K562 (cell line): ENCODE measurements at regions not wholly inside any gene's neighbourhood (a gene's known extent, or its start where the extent isn't known, plus 50 kb on each side); places are given as distances from the start of the nearest gene placed in this dataset.

Experiments
- ATAC-seq: fragments of 200-7000 bp; cut with Tn5 transposase; 3 replicates; pipeline ENCODE4 v1.9.1; 2020; ENCODE audit warnings: moderate library complexity
- BruUV-seq: library from RNA; stranded (reverse); fragments of 400-500 nt; replicated peaks from 2 replicates; lab custom pipeline; 2021; lab: Mats Ljungman, UMichigan
- CTCF ChIA-PET: fragments of 300-600 bp; formaldehyde crosslinking; extraction: SDS; loops from one replicate; lab custom pipeline; 2021; ENCODE audit warnings: low intra/inter-chr PET ratio; lab: Yijun Ruan, JAX
- POLR2A ChIA-PET: fragments of 300-600, 350-650 bp; sonication (Branson Sonifier 250); formaldehyde crosslinking; extraction: SDS; loops from one replicate; lab custom pipeline; 2021; ENCODE audit warnings: antibody characterized with exemption, inconsistent platforms; lab: Yijun Ruan, JAX
- DNase-seq, 4 experiments: peaks; one replicate each; pipeline versions ENCODE4 v3.0.0 to v3.0.0-alpha.2; 2011 to 2018; ENCODE audit warnings: low spot score in 3 of 4, mixed read lengths in 3 of 4; ENCODE audit errors: extremely low read depth in 1 of 4
- FAIRE-seq: peaks from 2 replicates; lab custom pipeline; 2011; peaks lifted over from hg19 to GRCh38; lab: Jason Lieb, UNC
- H2AFZ ChIP-seq: 2 replicates; pipeline ENCODE4 v1.6.0; 2011; ENCODE audit warnings: low read depth, low read length, control low read depth, inconsistent platforms
- H3K27ac ChIP-seq: fragments of 200-600 bp; 3 replicates; pipeline ENCODE4 v1.8.0; 2011; ENCODE audit warnings: low read depth, mild to moderate bottlenecking, control low read depth, inconsistent platforms, low read length, moderate library complexity, mixed read lengths; ENCODE audit errors: extremely low read depth
- H3K27me3 ChIP-seq, 2 experiments: fragments of 300-600 bp in 1 of 2; 2 replicates in 1 of 2; 3 replicates in 1 of 2; pipeline versions ENCODE4 v1.6.0 to v1.8.0; 2011; ENCODE audit warnings: inconsistent platforms in 2 of 2, low read length in 2 of 2, mild to moderate bottlenecking in 1 of 2, mixed read lengths in 1 of 2, moderate library complexity in 1 of 2; ENCODE audit not compliant: control insufficient read depth in 2 of 2, insufficient read depth in 2 of 2
- H3K36me3 ChIP-seq: fragments of 300-600 bp; 3 replicates; pipeline ENCODE4 v1.8.0; 2011; ENCODE audit warnings: mild to moderate bottlenecking, low read length, inconsistent platforms; ENCODE audit not compliant: control insufficient read depth, insufficient read depth
- H3K4me1 ChIP-seq, 2 experiments: fragments of 200-600 bp in 1 of 2; replicated peaks in 1 of 2; 2 replicates in 1 of 2; 3 replicates in 1 of 2; pipeline versions ENCODE4 v1.5.1 to v1.8.0; 2011; ENCODE audit warnings: inconsistent platforms in 2 of 2, low read length in 2 of 2, mild to moderate bottlenecking in 1 of 2, mixed read lengths in 1 of 2, moderate library complexity in 1 of 2; ENCODE audit not compliant: control insufficient read depth in 2 of 2, insufficient read depth in 2 of 2
- H3K4me2 ChIP-seq: 2 replicates; pipeline ENCODE4 v1.6.1; 2011; ENCODE audit warnings: low read length, control low read depth, inconsistent platforms, mixed read lengths; ENCODE audit not compliant: insufficient read depth
- H3K4me3 ChIP-seq: fragments of 200-600 bp; sonication (generic), shearing (Covaris generic); 2 replicates; pipeline ENCODE4 v1.5.1; 2016; ENCODE audit warnings: control low read depth, inconsistent platforms
- H3K79me2 ChIP-seq: fragments of 200-600 bp; 3 replicates; pipeline ENCODE4 v1.8.0; 2011; ENCODE audit warnings: low read length, inconsistent platforms; ENCODE audit not compliant: control insufficient read depth, insufficient read depth
- H3K9ac ChIP-seq, 2 experiments: 2 replicates each; pipeline versions ENCODE4 v1.6.0 to v1.6.1; 2011; ENCODE audit warnings: low read depth in 2 of 2, low read length in 2 of 2, control low read depth in 1 of 2, inconsistent platforms in 1 of 2, mild to moderate bottlenecking in 1 of 2, mixed read lengths in 1 of 2; ENCODE audit not compliant: insufficient read depth in 1 of 2
- H3K9me1 ChIP-seq: one replicate; pipeline ENCODE4 v1.6.0; 2011; ENCODE audit warnings: inconsistent platforms, mild to moderate bottlenecking, low read length, moderate library complexity; ENCODE audit not compliant: control insufficient read depth, insufficient read depth
- H3K9me3 ChIP-seq: replicated peaks from 2 replicates; pipeline ENCODE4 v1.5.1; 2011; ENCODE audit warnings: low read depth, low read length, inconsistent platforms; ENCODE audit not compliant: control insufficient read depth, insufficient read depth
- H4K20me1 ChIP-seq: replicated peaks from 2 replicates; pipeline ENCODE4 v1.6.1; 2011; ENCODE audit warnings: low read length, inconsistent platforms, mixed read lengths; ENCODE audit not compliant: control insufficient read depth, insufficient read depth
- CSDE1 ChIP-seq, 2 experiments: fragments of 450-650 bp; IDR thresholded peaks; 2 replicates each; pipeline ENCODE4 v1.6.1; 2016; ENCODE audit warnings: mild to moderate bottlenecking in 1 of 2
- DDX20 ChIP-seq: fragments of 450-650 bp; IDR thresholded peaks from 2 replicates; pipeline ENCODE4 v1.6.1; 2016; ENCODE audit warnings: missing genetic modification characterization, low read depth, mild to moderate bottlenecking, missing compliant biosample characterization, moderate library complexity
- EP400 ChIP-seq: fragments of 450-650 bp; IDR thresholded peaks from 2 replicates; pipeline ENCODE4 v1.6.1; 2017; ENCODE audit warnings: antibody characterized with exemption, mild to moderate bottlenecking, moderate library complexity
- HIVEP1 ChIP-seq: fragments of 250-450 bp; sonication (Bioruptor Pico); IDR thresholded peaks from 2 replicates; pipeline ENCODE4 v1.4.0; 2020; ENCODE audit warnings: mild to moderate bottlenecking
- HLTF ChIP-seq: fragments of 450-650 bp; IDR thresholded peaks from 2 replicates; pipeline ENCODE4 v1.6.1; 2016
- JUNB ChIP-seq: fragments of 450-650 bp; formaldehyde crosslinking; conservative IDR thresholded peaks from 2 replicates; pipeline ENCODE4 v1.4.0; 2020; ENCODE audit warnings: mild to moderate bottlenecking
- MECOM ChIP-seq: fragments of 250-450 bp; sonication (Bioruptor Pico); IDR thresholded peaks from 2 replicates; pipeline ENCODE4 v1.8.0; 2022; ENCODE audit warnings: inconsistent platforms
- PRMT5 ChIP-seq: sonication (generic); formaldehyde crosslinking; IDR thresholded peaks from 2 replicates; pipeline ENCODE4 v1.5.0; 2020; ENCODE audit warnings: missing genetic modification reagents
- RHOXF2B ChIP-seq: fragments of 250-450 bp; sonication (Bioruptor Pico); conservative IDR thresholded peaks from 2 replicates; pipeline ENCODE4 v1.5.1; 2021
- SRSF7 ChIP-seq: fragments of 200-400 bp; formaldehyde crosslinking; optimal IDR thresholded peaks from 2 replicates; pipeline ENCODE3; 2017; ENCODE audit warnings: mild to moderate bottlenecking, low read depth, low read length
- ZNF212 ChIP-seq: fragments of 450-650 bp; formaldehyde crosslinking; IDR thresholded peaks from 2 replicates; pipeline ENCODE4 v1.4.0; 2020; ENCODE audit warnings: mild to moderate bottlenecking
- ZNF217 ChIP-seq: sonication (generic); formaldehyde crosslinking; IDR thresholded peaks from 2 replicates; pipeline ENCODE4 v1.8.0; 2022; ENCODE audit warnings: mild to moderate bottlenecking, missing genetic modification reagents
- WGBS: fragments of 100-300 bp; shearing (Covaris generic); methylation state at CpG from one replicate; pipeline ENCODE4 v1.1.6; 2016; ENCODE audit warnings: low coverage, mixed read lengths; ENCODE audit not compliant: insufficient coverage; ENCODE audit errors: missing lambda C conversion rate; 5-methylcytosine and 5-hydroxymethylcytosine counted together
- in situ Hi-C: fragments of 300-500 bp; cut with MboI; formaldehyde crosslinking; loops from 4 replicates; pipeline ENCODE4 v1.15.0; 2018; ENCODE audit warnings: inconsistent platforms, mixed read lengths
- intact Hi-C: fragments of 100-400 bp; cut with micrococcal nuclease; formaldehyde crosslinking; loops from 2 replicates; pipeline ENCODE4 v1.14.2; 2022
- TF ChIP-seq, protein P1 (sequence below): fragments of 450-650 bp; IDR thresholded peaks from 2 replicates; pipeline ENCODE4 v1.6.1; 2016; ENCODE audit warnings: mild to moderate bottlenecking

DNA sequence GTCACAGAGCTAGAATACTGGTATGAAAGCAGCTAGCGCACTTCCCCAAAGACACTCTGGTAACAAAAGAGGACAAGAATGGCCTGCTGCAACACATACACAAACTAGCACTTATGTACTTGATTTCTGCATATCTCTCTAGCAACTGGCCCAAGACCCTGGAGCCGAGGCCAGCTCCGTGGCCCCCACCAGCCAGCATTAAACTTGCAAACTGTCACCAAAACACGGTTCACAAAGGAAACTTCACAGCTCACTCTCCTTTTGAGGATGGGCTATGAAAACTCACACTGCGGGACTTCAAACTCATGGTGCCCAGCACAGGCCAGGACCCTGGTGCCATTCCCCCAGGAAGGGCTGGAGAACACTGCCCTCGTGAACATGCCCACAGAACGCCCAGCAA is 115.9 kb upstream of the RPS6KA2 start:
- DNase-seq (no peak), ATAC-seq (no peak), FAIRE-seq (no peak)
- no peaks in the 10 kb centered on the region for H3K36me3 ChIP-seq
- ChIA-PET POLR2A (no interaction called here), CTCF (no interaction called here)
- 1% methylated on average over 7 of the region's 7 CpGs for WGBS
- H3K79me2 ChIP-seq: no peaks in the 10 kb centered on the region
- no TSS peak for BruUV-seq
- peaks cover 38 to 77% of the 10 kb centered on the region in 2 experiments for H3K27me3 ChIP-seq
- in situ Hi-C loops (loop anchor here (10.0 kb wide), 1 partner anchor 1892 kb away; no protein-coding TSS in a partner anchor), intact Hi-C loops (no loop called here)
- peaks cover 4% of the 10 kb centered on the region for H3K9me1 ChIP-seq
- no peak overlapping the region for H3K4me2 ChIP-seq
- peaks cover 14% of the 10 kb centered on the region for H4K20me1 ChIP-seq
- TF ChIP-seq ZNF217 (no peak), HLTF (no peak), RHOXF2B (CRISPR knock-in tag) (no peak), ZNF212 (no peak), MECOM (no peak), EP400 (no peak), CSDE1 (IDR thresholded peaks at IDR 0.05) (no peak), JUNB (CRISPR knock-in tag) (no peak), PRMT5 (no peak), DDX20 (no peak), HIVEP1 (CRISPR knock-in tag) (no peak), SRSF7 (no peak)
- TF ChIP-seq, protein P1, sequence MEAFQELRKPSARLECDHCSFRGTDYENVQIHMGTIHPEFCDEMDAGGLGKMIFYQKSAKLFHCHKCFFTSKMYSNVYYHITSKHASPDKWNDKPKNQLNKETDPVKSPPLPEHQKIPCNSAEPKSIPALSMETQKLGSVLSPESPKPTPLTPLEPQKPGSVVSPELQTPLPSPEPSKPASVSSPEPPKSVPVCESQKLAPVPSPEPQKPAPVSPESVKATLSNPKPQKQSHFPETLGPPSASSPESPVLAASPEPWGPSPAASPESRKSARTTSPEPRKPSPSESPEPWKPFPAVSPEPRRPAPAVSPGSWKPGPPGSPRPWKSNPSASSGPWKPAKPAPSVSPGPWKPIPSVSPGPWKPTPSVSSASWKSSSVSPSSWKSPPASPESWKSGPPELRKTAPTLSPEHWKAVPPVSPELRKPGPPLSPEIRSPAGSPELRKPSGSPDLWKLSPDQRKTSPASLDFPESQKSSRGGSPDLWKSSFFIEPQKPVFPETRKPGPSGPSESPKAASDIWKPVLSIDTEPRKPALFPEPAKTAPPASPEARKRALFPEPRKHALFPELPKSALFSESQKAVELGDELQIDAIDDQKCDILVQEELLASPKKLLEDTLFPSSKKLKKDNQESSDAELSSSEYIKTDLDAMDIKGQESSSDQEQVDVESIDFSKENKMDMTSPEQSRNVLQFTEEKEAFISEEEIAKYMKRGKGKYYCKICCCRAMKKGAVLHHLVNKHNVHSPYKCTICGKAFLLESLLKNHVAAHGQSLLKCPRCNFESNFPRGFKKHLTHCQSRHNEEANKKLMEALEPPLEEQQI: no peak
- no peaks in the 10 kb centered on the region; a peak in 1 of 5 replicates for H3K4me1 ChIP-seq
- H3K9ac ChIP-seq: no peak overlapping the region
- no peak overlapping the region for H3K4me3 ChIP-seq
- no peak overlapping the region for H3K27ac ChIP-seq
- no peak overlapping the region for H2AFZ ChIP-seq
- no peaks in the 10 kb centered on the region for H3K9me3 ChIP-seq
